K562 (cell line): ENCODE measurements at regions not wholly inside any gene's neighbourhood (a gene's known extent, or its start where the extent isn't known, plus 50 kb on each side); places are given as distances from the start of the nearest gene placed in this dataset.

Experiments
- ATAC-seq: fragments of 200-7000 bp; cut with Tn5 transposase; 3 replicates; pipeline ENCODE4 v1.9.1; 2020; ENCODE audit warnings: moderate library complexity
- BruUV-seq: library from RNA; stranded (reverse); fragments of 400-500 nt; replicated peaks from 2 replicates; lab custom pipeline; 2021; lab: Mats Ljungman, UMichigan
- CTCF ChIA-PET: fragments of 300-600 bp; formaldehyde crosslinking; extraction: SDS; loops from one replicate; lab custom pipeline; 2021; ENCODE audit warnings: low intra/inter-chr PET ratio; lab: Yijun Ruan, JAX
- POLR2A ChIA-PET: fragments of 300-600, 350-650 bp; sonication (Branson Sonifier 250); formaldehyde crosslinking; extraction: SDS; loops from one replicate; lab custom pipeline; 2021; ENCODE audit warnings: antibody characterized with exemption, inconsistent platforms; lab: Yijun Ruan, JAX
- DNase-seq, 4 experiments: peaks; one replicate each; pipeline versions ENCODE4 v3.0.0 to v3.0.0-alpha.2; 2011 to 2018; ENCODE audit warnings: low spot score in 3 of 4, mixed read lengths in 3 of 4; ENCODE audit errors: extremely low read depth in 1 of 4
- FAIRE-seq: peaks from 2 replicates; lab custom pipeline; 2011; peaks lifted over from hg19 to GRCh38; lab: Jason Lieb, UNC
- H2AFZ ChIP-seq: 2 replicates; pipeline ENCODE4 v1.6.0; 2011; ENCODE audit warnings: low read depth, low read length, control low read depth, inconsistent platforms
- H3K27ac ChIP-seq: fragments of 200-600 bp; 3 replicates; pipeline ENCODE4 v1.8.0; 2011; ENCODE audit warnings: low read depth, mild to moderate bottlenecking, control low read depth, inconsistent platforms, low read length, moderate library complexity, mixed read lengths; ENCODE audit errors: extremely low read depth
- H3K27me3 ChIP-seq, 2 experiments: fragments of 300-600 bp in 1 of 2; 2 replicates in 1 of 2; 3 replicates in 1 of 2; pipeline versions ENCODE4 v1.6.0 to v1.8.0; 2011; ENCODE audit warnings: inconsistent platforms in 2 of 2, low read length in 2 of 2, mild to moderate bottlenecking in 1 of 2, mixed read lengths in 1 of 2, moderate library complexity in 1 of 2; ENCODE audit not compliant: control insufficient read depth in 2 of 2, insufficient read depth in 2 of 2
- H3K36me3 ChIP-seq: fragments of 300-600 bp; 3 replicates; pipeline ENCODE4 v1.8.0; 2011; ENCODE audit warnings: mild to moderate bottlenecking, low read length, inconsistent platforms; ENCODE audit not compliant: control insufficient read depth, insufficient read depth
- H3K4me1 ChIP-seq, 2 experiments: fragments of 200-600 bp in 1 of 2; replicated peaks in 1 of 2; 2 replicates in 1 of 2; 3 replicates in 1 of 2; pipeline versions ENCODE4 v1.5.1 to v1.8.0; 2011; ENCODE audit warnings: inconsistent platforms in 2 of 2, low read length in 2 of 2, mild to moderate bottlenecking in 1 of 2, mixed read lengths in 1 of 2, moderate library complexity in 1 of 2; ENCODE audit not compliant: control insufficient read depth in 2 of 2, insufficient read depth in 2 of 2
- H3K4me2 ChIP-seq: 2 replicates; pipeline ENCODE4 v1.6.1; 2011; ENCODE audit warnings: low read length, control low read depth, inconsistent platforms, mixed read lengths; ENCODE audit not compliant: insufficient read depth
- H3K4me3 ChIP-seq: fragments of 200-600 bp; sonication (generic), shearing (Covaris generic); 2 replicates; pipeline ENCODE4 v1.5.1; 2016; ENCODE audit warnings: control low read depth, inconsistent platforms
- H3K79me2 ChIP-seq: fragments of 200-600 bp; 3 replicates; pipeline ENCODE4 v1.8.0; 2011; ENCODE audit warnings: low read length, inconsistent platforms; ENCODE audit not compliant: control insufficient read depth, insufficient read depth
- H3K9ac ChIP-seq, 2 experiments: 2 replicates each; pipeline versions ENCODE4 v1.6.0 to v1.6.1; 2011; ENCODE audit warnings: low read depth in 2 of 2, low read length in 2 of 2, control low read depth in 1 of 2, inconsistent platforms in 1 of 2, mild to moderate bottlenecking in 1 of 2, mixed read lengths in 1 of 2; ENCODE audit not compliant: insufficient read depth in 1 of 2
- H3K9me1 ChIP-seq: one replicate; pipeline ENCODE4 v1.6.0; 2011; ENCODE audit warnings: inconsistent platforms, mild to moderate bottlenecking, low read length, moderate library complexity; ENCODE audit not compliant: control insufficient read depth, insufficient read depth
- H3K9me3 ChIP-seq: replicated peaks from 2 replicates; pipeline ENCODE4 v1.5.1; 2011; ENCODE audit warnings: low read depth, low read length, inconsistent platforms; ENCODE audit not compliant: control insufficient read depth, insufficient read depth
- H4K20me1 ChIP-seq: replicated peaks from 2 replicates; pipeline ENCODE4 v1.6.1; 2011; ENCODE audit warnings: low read length, inconsistent platforms, mixed read lengths; ENCODE audit not compliant: control insufficient read depth, insufficient read depth
- E4F1 ChIP-seq: fragments of 250-450 bp; sonication (Bioruptor Pico); IDR thresholded peaks from 2 replicates; pipeline ENCODE4 v1.5.0; 2021; ENCODE audit warnings: mild to moderate bottlenecking, borderline replicate concordance
- EP400 ChIP-seq: fragments of 450-650 bp; IDR thresholded peaks from 2 replicates; pipeline ENCODE4 v1.6.1; 2017; ENCODE audit warnings: antibody characterized with exemption, mild to moderate bottlenecking, moderate library complexity
- GABPB2 ChIP-seq: fragments of 250-450 bp; sonication (Bioruptor Pico); conservative IDR thresholded peaks from 2 replicates; pipeline ENCODE4 v1.5.1; 2021; ENCODE audit warnings: mild to moderate bottlenecking
- HDAC1 ChIP-seq, 2 experiments: fragments of 450-650 bp; IDR thresholded peaks; 2 replicates each; pipeline ENCODE4 v1.6.1; 2016 to 2017; ENCODE audit warnings: inconsistent platforms in 1 of 2, mild to moderate bottlenecking in 1 of 2, moderate library complexity in 1 of 2
- HMG20B ChIP-seq: fragments of 250-450 bp; sonication (Bioruptor Pico); IDR thresholded peaks from 2 replicates; pipeline ENCODE4 v1.5.0; 2021; ENCODE audit warnings: mild to moderate bottlenecking
- SMAD3 ChIP-seq: fragments of 450-650 bp; formaldehyde crosslinking; conservative IDR thresholded peaks from 2 replicates; pipeline ENCODE4 v1.4.0; 2020; ENCODE audit warnings: mild to moderate bottlenecking
- TSC22D4 ChIP-seq: fragments of 450-650 bp; IDR thresholded peaks from 2 replicates; pipeline ENCODE4 v1.6.1; 2016; ENCODE audit warnings: missing genetic modification characterization, missing biosample characterization, control low read depth
- ZNF76 ChIP-seq: fragments of 250-450 bp; sonication (Bioruptor Pico); IDR thresholded peaks from 2 replicates; pipeline ENCODE4 v1.4.0; 2020; ENCODE audit warnings: mild to moderate bottlenecking, moderate library complexity, borderline replicate concordance
- in situ Hi-C: fragments of 300-500 bp; cut with MboI; formaldehyde crosslinking; loops from 4 replicates; pipeline ENCODE4 v1.15.0; 2018; ENCODE audit warnings: inconsistent platforms, mixed read lengths
- intact Hi-C: fragments of 100-400 bp; cut with micrococcal nuclease; formaldehyde crosslinking; loops from 2 replicates; pipeline ENCODE4 v1.14.2; 2022
- TF ChIP-seq, protein P1 (sequence below): fragments of 450-650 bp; IDR thresholded peaks from 2 replicates; pipeline ENCODE4 v1.6.1; 2016; ENCODE audit warnings: borderline replicate concordance
- TF ChIP-seq, protein P2 (sequence below), 3 experiments: fragments of 200-800 bp in 1 of 3; sonication (Bioruptor generic) in 1 of 3; sonication (generic) in 1 of 3; formaldehyde crosslinking in 1 of 3; IDR thresholded peaks; 2 replicates each; pipeline versions ENCODE4 v1.6.1 to v1.8.0; 2016 to 2022; ENCODE audit warnings: mild to moderate bottlenecking in 2 of 3, missing compliant biosample characterization in 2 of 3, missing genetic modification characterization in 2 of 3, missing genetic modification reagents in 1 of 3

DNA sequence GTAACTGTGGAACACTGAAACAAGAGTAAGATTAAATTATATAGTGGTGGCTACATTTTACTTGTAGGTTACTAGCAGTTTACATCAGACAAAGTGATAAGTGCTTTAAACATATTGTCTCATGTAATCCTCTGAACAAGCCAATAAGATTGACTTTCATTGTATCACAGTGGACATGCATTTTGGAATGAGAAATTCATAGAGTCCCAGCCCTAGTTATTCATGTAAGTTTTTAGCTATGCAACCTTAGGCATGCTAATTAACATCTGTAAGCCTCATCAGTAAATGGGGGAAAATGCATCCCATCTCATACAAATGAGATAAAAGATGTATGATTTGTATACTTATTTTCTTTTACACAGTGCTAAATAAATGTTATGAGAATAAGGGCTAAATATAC lies 1038.1 kb upstream of the ADGRL4 start:
- POLR2A ChIA-PET: no interaction called here
- no peak for ATAC-seq
- H3K4me1 ChIP-seq: no peaks in the 10 kb centered on the region
- CTCF ChIA-PET: no interaction called here
- H3K9ac ChIP-seq: no peak overlapping the region
- H3K79me2 ChIP-seq: no peaks in the 10 kb centered on the region
- no peaks in the 10 kb centered on the region for H3K9me1 ChIP-seq
- no TSS peak for BruUV-seq
- H4K20me1 ChIP-seq: no peaks in the 10 kb centered on the region
- no peak overlapping the region for H3K4me2 ChIP-seq
- no peak for DNase-seq
- in situ Hi-C loops (no loop called here), intact Hi-C loops (no loop called here)
- H3K4me3 ChIP-seq: no peak overlapping the region
- TF ChIP-seq GABPB2 (CRISPR knock-in tag): no peak
- no peak for TF ChIP-seq SMAD3 (CRISPR knock-in tag)
- TF ChIP-seq, protein P1, sequence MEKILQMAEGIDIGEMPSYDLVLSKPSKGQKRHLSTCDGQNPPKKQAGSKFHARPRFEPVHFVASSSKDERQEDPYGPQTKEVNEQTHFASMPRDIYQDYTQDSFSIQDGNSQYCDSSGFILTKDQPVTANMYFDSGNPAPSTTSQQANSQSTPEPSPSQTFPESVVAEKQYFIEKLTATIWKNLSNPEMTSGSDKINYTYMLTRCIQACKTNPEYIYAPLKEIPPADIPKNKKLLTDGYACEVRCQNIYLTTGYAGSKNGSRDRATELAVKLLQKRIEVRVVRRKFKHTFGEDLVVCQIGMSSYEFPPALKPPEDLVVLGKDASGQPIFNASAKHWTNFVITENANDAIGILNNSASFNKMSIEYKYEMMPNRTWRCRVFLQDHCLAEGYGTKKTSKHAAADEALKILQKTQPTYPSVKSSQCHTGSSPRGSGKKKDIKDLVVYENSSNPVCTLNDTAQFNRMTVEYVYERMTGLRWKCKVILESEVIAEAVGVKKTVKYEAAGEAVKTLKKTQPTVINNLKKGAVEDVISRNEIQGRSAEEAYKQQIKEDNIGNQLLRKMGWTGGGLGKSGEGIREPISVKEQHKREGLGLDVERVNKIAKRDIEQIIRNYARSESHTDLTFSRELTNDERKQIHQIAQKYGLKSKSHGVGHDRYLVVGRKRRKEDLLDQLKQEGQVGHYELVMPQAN: no peak
- TF ChIP-seq E4F1 (CRISPR knock-in tag): no peak
- no peak for TF ChIP-seq HMG20B
- TF ChIP-seq, protein P2, sequence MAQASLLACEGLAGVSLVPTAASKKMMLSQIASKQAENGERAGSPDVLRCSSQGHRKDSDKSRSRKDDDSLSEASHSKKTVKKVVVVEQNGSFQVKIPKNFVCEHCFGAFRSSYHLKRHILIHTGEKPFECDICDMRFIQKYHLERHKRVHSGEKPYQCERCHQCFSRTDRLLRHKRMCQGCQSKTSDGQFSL (CRISPR knock-in tag; IDR thresholded peaks at IDR 0.05): no peak
- TF ChIP-seq, protein P2 (tag; IDR thresholded peaks at IDR 0.05): no peak
- no peak for TF ChIP-seq EP400
- TF ChIP-seq HDAC1 (IDR thresholded peaks at IDR 0.05): no peak
- no peak for TF ChIP-seq TSC22D4 (tag)
- no peak for TF ChIP-seq ZNF76 (CRISPR knock-in tag)
- H2AFZ ChIP-seq: no peak overlapping the region
- H3K9me3 ChIP-seq: no peaks in the 10 kb centered on the region
- FAIRE-seq: no peak
- H3K27ac ChIP-seq: no peak overlapping the region
- H3K27me3 ChIP-seq: no peaks in the 10 kb centered on the region
- no peaks in the 10 kb centered on the region for H3K36me3 ChIP-seq
